CD4-positive, alpha-beta T cell treated with Interleukin-10 for 1 hour (primary cell): ENCODE measurements at regions not wholly inside any gene's neighbourhood (a gene's known extent, or its start where the extent isn't known, plus 50 kb on each side); places are given as distances from the start of the nearest gene placed in this dataset.
A peak's percentile ranks its signal among the peaks of the same experiment; 100 is the strongest.
"Not testable (repeated sequence)": the region's sequence is repeated elsewhere in the genome, so short reads cannot be mapped to it uniquely, and the experiment has no call there.

Experiments
- DNase-seq: peaks from one replicate; pipeline ENCODE4 v3.0.0-alpha.2; 2020

GRCh38 chrX:130467936-130468335, 66.1 kb downstream of the RBMX2 start:
- no peak for DNase-seq

GRCh38 chrX:130468395-130468923, 66.7 kb downstream of the RBMX2 start:
- DNase-seq = no peak

- DNase-seq = no peak
Measured at GRCh38 chrX:130482871-130483270, 81.1 kb downstream of the RBMX2 start.

GRCh38 chrX:130485870-130486269, 84.1 kb downstream of the RBMX2 start:
- DNase-seq = no peak

GRCh38 chrX:130495502-130495901, 93.7 kb downstream of the RBMX2 start:
- DNase-seq = not testable (repeated sequence)

GRCh38 chrX:130497531-130497930, 95.7 kb downstream of the RBMX2 start:
- DNase-seq = no peak

GRCh38 chrX:130498653-130499274, 97.0 kb downstream of the RBMX2 start:
- DNase-seq = no peak

- DNase-seq = no peak
Measured at GRCh38 chrX:130502016-130502570, 100.3 kb downstream of the RBMX2 start.

- no peak for DNase-seq
Measured at GRCh38 chrX:130504019-130504418, 102.2 kb downstream of the RBMX2 start.

GRCh38 chrX:130507015-130507414, 105.2 kb downstream of the RBMX2 start:
- no peak for DNase-seq

- DNase-seq = not testable (repeated sequence)
Measured at GRCh38 chrX:130512534-130512933, 110.7 kb downstream of the RBMX2 start.

- no peak for DNase-seq
Measured at GRCh38 chrX:130516123-130516522, 114.3 kb downstream of the RBMX2 start.

- no peak for DNase-seq
Measured at GRCh38 chrX:130523460-130524394, 121.9 kb downstream of the RBMX2 start.

- no peak for DNase-seq
Measured at GRCh38 chrX:130524476-130525194, 122.8 kb downstream of the RBMX2 start.

- DNase-seq = no peak
Measured at GRCh38 chrX:130529531-130529930, 127.7 kb downstream of the RBMX2 start.

- no peak for DNase-seq
Measured at GRCh38 chrX:130531066-130531465, 129.3 kb downstream of the RBMX2 start.

GRCh38 chrX:130539721-130540321, 138.0 kb downstream of the RBMX2 start:
- DNase-seq = peak; percentile 28

GRCh38 chrX:130543603-130544325, 142.0 kb downstream of the RBMX2 start:
- DNase-seq = no peak

GRCh38 chrX:130545796-130546195, 144.0 kb downstream of the RBMX2 start:
- DNase-seq = no peak

- not testable (repeated sequence) for DNase-seq
Measured at GRCh38 chrX:130549382-130549781, 147.6 kb downstream of the RBMX2 start.

- no peak for DNase-seq
Measured at GRCh38 chrX:130550351-130550750, 148.6 kb downstream of the RBMX2 start.
